Tongue (tissue), 1 donor: ENCODE measurements at regions not wholly inside any gene's neighbourhood (a gene's known extent, or its start where the extent isn't known, plus 50 kb on each side); places are given as distances from the start of the nearest gene placed in this dataset.
"Not testable (repeated sequence)": the region's sequence is repeated elsewhere in the genome, so short reads cannot be mapped to it uniquely, and the experiment has no call there.

Experiments
- DNase-seq: peaks from one replicate; pipeline ENCODE4 v3.0.0-alpha.2; 2015

GRCh38 chr12:67716817-67717216 is 68.3 kb downstream of the DYRK2 start:
- no peak for DNase-seq

- not testable (repeated sequence) for DNase-seq
These were observed 70.8 kb downstream of the DYRK2 start for GRCh38 chr12:67719303-67719702.

GRCh38 chr12:67720351-67720856 is 71.9 kb downstream of the DYRK2 start:
- peak; percentile 62 for DNase-seq

GRCh38 chr12:67721248-67721647 is 72.7 kb downstream of the DYRK2 start:
- peak; percentile 50 for DNase-seq

- DNase-seq, result no peak
These were observed 73.8 kb downstream of the DYRK2 start for GRCh38 chr12:67722296-67722695.

GRCh38 chr12:67726868-67727267 is 78.3 kb downstream of the DYRK2 start:
- no peak for DNase-seq

GRCh38 chr12:67727702-67728666 is 79.4 kb downstream of the DYRK2 start:
- DNase-seq, result no peak

GRCh38 chr12:67732857-67733256 is 84.3 kb downstream of the DYRK2 start:
- peak; percentile 72 for DNase-seq

GRCh38 chr12:67735868-67736267 is 87.3 kb downstream of the DYRK2 start:
- DNase-seq, result no peak

GRCh38 chr12:67740711-67741110 is 92.2 kb downstream of the DYRK2 start:
- no peak for DNase-seq

- no peak for DNase-seq
These were observed 92.7 kb downstream of the DYRK2 start for GRCh38 chr12:67741270-67741669.

- DNase-seq, result no peak
These were observed 93.9 kb downstream of the DYRK2 start for GRCh38 chr12:67742461-67742860.

- DNase-seq, result no peak
These were observed 99.6 kb downstream of the DYRK2 start for GRCh38 chr12:67747869-67748742.

- no peak for DNase-seq
These were observed 100.1 kb downstream of the DYRK2 start for GRCh38 chr12:67748743-67749040.

- DNase-seq, result no peak
These were observed 102.1 kb downstream of the DYRK2 start for GRCh38 chr12:67750513-67751183.

- peak; percentile 42 for DNase-seq
These were observed 102.9 kb downstream of the DYRK2 start for GRCh38 chr12:67751381-67751928.

GRCh38 chr12:67752226-67752732 is 103.7 kb downstream of the DYRK2 start:
- no peak for DNase-seq

GRCh38 chr12:67754933-67755697 is 106.6 kb downstream of the DYRK2 start:
- DNase-seq, result no peak

- DNase-seq, result no peak
These were observed 109.1 kb downstream of the DYRK2 start for GRCh38 chr12:67757651-67758050.

- DNase-seq, result no peak
These were observed 109.6 kb downstream of the DYRK2 start for GRCh38 chr12:67758119-67758518.

GRCh38 chr12:67758521-67758920 is 110.0 kb downstream of the DYRK2 start:
- no peak for DNase-seq
